ENCODE measurements at regions not wholly inside any gene's neighbourhood (a gene's known extent, or its start where the extent isn't known, plus 50 kb on each side); places are given as distances from the start of the nearest gene placed in this dataset.

GRCh38 chr3:146801492-146801891 lies 196.3 kb upstream of the PLSCR5 start:
- in situ Hi-C loops (cut with MboI; ENCODE audit: low sequenced_read_pairs): no loop called here
- no peak overlapping the region for H2AFZ ChIP-seq (replicated peaks; ENCODE audit: low read length, poor library complexity)

More at GRCh38 chr3:146801492-146801891, 196.3 kb upstream of the PLSCR5 start:
- no peak for TF ChIP-seq USF2 (IDR thresholded peaks at IDR 0.05; ENCODE audit: low read depth, low read length)
- no peak for TF ChIP-seq ELK1 (IDR thresholded peaks at IDR 0.05; ENCODE audit: borderline replicate concordance, low read depth, low read length)
- no peak for TF ChIP-seq MXI1 (IDR thresholded peaks at IDR 0.05; ENCODE audit: borderline replicate concordance, low read depth, low read length)
- no peak for TF ChIP-seq BHLHE40 (IDR thresholded peaks at IDR 0.05; ENCODE audit: low read depth, low read length)
- TF ChIP-seq CHD1 (IDR thresholded peaks at IDR 0.05; ENCODE audit: low read depth, low read length): no peak
- no peak for TF ChIP-seq SMC3 (IDR thresholded peaks at IDR 0.05; ENCODE audit: low read depth, low read length)
- no peak for TF ChIP-seq RCOR1 (IDR thresholded peaks at IDR 0.05; ENCODE audit: insufficient replicate concordance, low read length)
- no peak for TF ChIP-seq RFX5 (IDR thresholded peaks at IDR 0.05; ENCODE audit: low read depth, low read length)
- TF ChIP-seq MAZ (IDR thresholded peaks at IDR 0.05; ENCODE audit: borderline replicate concordance, low read depth, low read length): no peak
- TF ChIP-seq POLR2A (IDR thresholded peaks at IDR 0.05; ENCODE audit: low read depth, low read length): no peak
- no peak for TF ChIP-seq CTCF (conservative IDR thresholded peaks at IDR 0.05; ENCODE audit: low read depth, low read length)
- no peak for TF ChIP-seq RAD21 (IDR thresholded peaks at IDR 0.05; ENCODE audit: low read length)
- TF ChIP-seq NFE2L2 (IDR thresholded peaks at IDR 0.05; ENCODE audit: low read depth, low read length): no peak
- no peak for TF ChIP-seq FOS (IDR thresholded peaks at IDR 0.05; ENCODE audit: low read depth, low read length)
- no peak for TF ChIP-seq MAFK (IDR thresholded peaks at IDR 0.05; ENCODE audit: low read depth, low read length)
- TF ChIP-seq CEBPB (IDR thresholded peaks at IDR 0.05; ENCODE audit: low read depth, low read length): no peak
- no peaks in the 10 kb centered on the region for H3K9me3 ChIP-seq (ENCODE audit: control insufficient read depth, insufficient read depth, low read length)
- H2BK120ac ChIP-seq (ENCODE audit: low read depth, low read length): no peak overlapping the region
- DNase-seq: no peak
- no peak overlapping the region for H2AK5ac ChIP-seq (ENCODE audit: low read depth, low read length)
- H2BK15ac ChIP-seq (ENCODE audit: low read depth, low read length): no peak overlapping the region
- intact Hi-C loops (cut with micrococcal nuclease): no loop called here
- no peak overlapping the region for H3K4me2 ChIP-seq (ENCODE audit: low read depth, low read length)
- CTCF ChIA-PET: interaction anchor here (0.6 kb wide), 1 partner anchor 1129 kb away, joined by 5 read pairs; no protein-coding TSS in a partner anchor
- no peak for ATAC-seq (ENCODE audit: low read depth)
- H4K8ac ChIP-seq (ENCODE audit: low read depth in 2 of 2, low read length in 2 of 2): no peak overlapping the region
- no peak overlapping the region for H4K91ac ChIP-seq (ENCODE audit: insufficient read depth, low read depth, low read length)
- BruUV-seq (replicated peaks): no TSS peak
- H3K4ac ChIP-seq (ENCODE audit: low read depth, low read length): no peak overlapping the region
- no peak overlapping the region for H3K14ac ChIP-seq (replicated peaks; ENCODE audit: low read depth, low read length)
- H4K20me1 ChIP-seq (ENCODE audit: insufficient read depth, low read length): no peaks in the 10 kb centered on the region
- no peaks in the 10 kb centered on the region for H3K27me3 ChIP-seq (ENCODE audit: control insufficient read depth, insufficient read depth, low read length)
- no peak overlapping the region for H3K4me3 ChIP-seq (ENCODE audit: insufficient read depth, low read depth, low read length)
- H3K36me3 ChIP-seq (ENCODE audit: control insufficient read depth, insufficient read depth, low read length): no peaks in the 10 kb centered on the region
- 0% methylated on average over 1 of the region's 2 CpGs; no CpG with 5 or more reads in 1 of the 2 experiments for WGBS, 2 experiments (ENCODE audit: extremely low coverage in 2 of 2, insufficient read length in 1 of 2)
- no peaks in the 10 kb centered on the region for H3K79me1 ChIP-seq (ENCODE audit: low read depth in 1 of 2, low read length in 2 of 2)
- H3K27ac ChIP-seq (ENCODE audit: insufficient read depth, low read length): no peak overlapping the region
- H3K9me1 ChIP-seq (ENCODE audit: insufficient read depth, low read length): no peaks in the 10 kb centered on the region
- no peak overlapping the region for H3K18ac ChIP-seq (ENCODE audit: low read depth, low read length)
- POLR2A ChIA-PET (ENCODE audit: unreplicated experiment): no interaction called here
- H3K9ac ChIP-seq (ENCODE audit: low read depth, low read length): no peak overlapping the region
- H4K5ac ChIP-seq (ENCODE audit: low read depth, low read length): no peak overlapping the region
- no peak overlapping the region for H2AK9ac ChIP-seq (replicated peaks; ENCODE audit: low read depth, low read length, poor library complexity)
- no peak overlapping the region for H2BK20ac ChIP-seq (ENCODE audit: low read depth, low read length)
- H3K23ac ChIP-seq (ENCODE audit: low read depth, low read length): no peak overlapping the region
- H3K56ac ChIP-seq (ENCODE audit: extremely low read depth, insufficient read depth, low read length): no peak overlapping the region
- dilution Hi-C loops (cut with HindIII; ENCODE audit: low sequenced_read_pairs, unreplicated experiment): no loop called here
- H3K4me1 ChIP-seq (ENCODE audit: control insufficient read depth, insufficient read depth, low read length): no peaks in the 10 kb centered on the region
- H2BK5ac ChIP-seq (ENCODE audit: low read depth, low read length, poor library complexity, severe bottlenecking): no peak overlapping the region
